K562 (cell line): ENCODE measurements at regions not wholly inside any gene's neighbourhood (a gene's known extent, or its start where the extent isn't known, plus 50 kb on each side); places are given as distances from the start of the nearest gene placed in this dataset.

Experiments used
- ATAC-seq: fragments of 200-7000 bp; cut with Tn5 transposase; 3 replicates; pipeline ENCODE4 v1.9.1; 2020; ENCODE audit warnings: moderate library complexity
- BruUV-seq: library from RNA; stranded (reverse); fragments of 400-500 nt; replicated peaks from 2 replicates; lab custom pipeline; 2021; lab: Mats Ljungman, UMichigan
- CTCF ChIA-PET: fragments of 300-600 bp; formaldehyde crosslinking; extraction: SDS; loops from one replicate; lab custom pipeline; 2021; ENCODE audit warnings: low intra/inter-chr PET ratio; lab: Yijun Ruan, JAX
- POLR2A ChIA-PET: fragments of 300-600, 350-650 bp; sonication (Branson Sonifier 250); formaldehyde crosslinking; extraction: SDS; loops from one replicate; lab custom pipeline; 2021; ENCODE audit warnings: antibody characterized with exemption, inconsistent platforms; lab: Yijun Ruan, JAX
- DNase-seq, 4 experiments: peaks; one replicate each; pipeline versions ENCODE4 v3.0.0 to v3.0.0-alpha.2; 2011 to 2018; ENCODE audit warnings: low spot score in 3 of 4, mixed read lengths in 3 of 4; ENCODE audit errors: extremely low read depth in 1 of 4
- FAIRE-seq: peaks from 2 replicates; lab custom pipeline; 2011; peaks lifted over from hg19 to GRCh38; lab: Jason Lieb, UNC
- H2AFZ ChIP-seq: 2 replicates; pipeline ENCODE4 v1.6.0; 2011; ENCODE audit warnings: low read depth, low read length, control low read depth, inconsistent platforms
- H3K27ac ChIP-seq: fragments of 200-600 bp; 3 replicates; pipeline ENCODE4 v1.8.0; 2011; ENCODE audit warnings: low read depth, mild to moderate bottlenecking, control low read depth, inconsistent platforms, low read length, moderate library complexity, mixed read lengths; ENCODE audit errors: extremely low read depth
- H3K27me3 ChIP-seq, 2 experiments: fragments of 300-600 bp in 1 of 2; 2 replicates in 1 of 2; 3 replicates in 1 of 2; pipeline versions ENCODE4 v1.6.0 to v1.8.0; 2011; ENCODE audit warnings: inconsistent platforms in 2 of 2, low read length in 2 of 2, mild to moderate bottlenecking in 1 of 2, mixed read lengths in 1 of 2, moderate library complexity in 1 of 2; ENCODE audit not compliant: control insufficient read depth in 2 of 2, insufficient read depth in 2 of 2
- H3K36me3 ChIP-seq: fragments of 300-600 bp; 3 replicates; pipeline ENCODE4 v1.8.0; 2011; ENCODE audit warnings: mild to moderate bottlenecking, low read length, inconsistent platforms; ENCODE audit not compliant: control insufficient read depth, insufficient read depth
- H3K4me1 ChIP-seq, 2 experiments: fragments of 200-600 bp in 1 of 2; replicated peaks in 1 of 2; 2 replicates in 1 of 2; 3 replicates in 1 of 2; pipeline versions ENCODE4 v1.5.1 to v1.8.0; 2011; ENCODE audit warnings: inconsistent platforms in 2 of 2, low read length in 2 of 2, mild to moderate bottlenecking in 1 of 2, mixed read lengths in 1 of 2, moderate library complexity in 1 of 2; ENCODE audit not compliant: control insufficient read depth in 2 of 2, insufficient read depth in 2 of 2
- H3K4me2 ChIP-seq: 2 replicates; pipeline ENCODE4 v1.6.1; 2011; ENCODE audit warnings: low read length, control low read depth, inconsistent platforms, mixed read lengths; ENCODE audit not compliant: insufficient read depth
- H3K4me3 ChIP-seq: fragments of 200-600 bp; sonication (generic), shearing (Covaris generic); 2 replicates; pipeline ENCODE4 v1.5.1; 2016; ENCODE audit warnings: control low read depth, inconsistent platforms
- H3K79me2 ChIP-seq: fragments of 200-600 bp; 3 replicates; pipeline ENCODE4 v1.8.0; 2011; ENCODE audit warnings: low read length, inconsistent platforms; ENCODE audit not compliant: control insufficient read depth, insufficient read depth
- H3K9ac ChIP-seq, 2 experiments: 2 replicates each; pipeline versions ENCODE4 v1.6.0 to v1.6.1; 2011; ENCODE audit warnings: low read depth in 2 of 2, low read length in 2 of 2, control low read depth in 1 of 2, inconsistent platforms in 1 of 2, mild to moderate bottlenecking in 1 of 2, mixed read lengths in 1 of 2; ENCODE audit not compliant: insufficient read depth in 1 of 2
- H3K9me1 ChIP-seq: one replicate; pipeline ENCODE4 v1.6.0; 2011; ENCODE audit warnings: inconsistent platforms, mild to moderate bottlenecking, low read length, moderate library complexity; ENCODE audit not compliant: control insufficient read depth, insufficient read depth
- H3K9me3 ChIP-seq: replicated peaks from 2 replicates; pipeline ENCODE4 v1.5.1; 2011; ENCODE audit warnings: low read depth, low read length, inconsistent platforms; ENCODE audit not compliant: control insufficient read depth, insufficient read depth
- H4K20me1 ChIP-seq: replicated peaks from 2 replicates; pipeline ENCODE4 v1.6.1; 2011; ENCODE audit warnings: low read length, inconsistent platforms, mixed read lengths; ENCODE audit not compliant: control insufficient read depth, insufficient read depth
- ARID2 ChIP-seq: fragments of 450-650 bp; IDR thresholded peaks from 2 replicates; pipeline ENCODE4 v1.6.1; 2017; ENCODE audit warnings: antibody characterized with exemption, mild to moderate bottlenecking
- CC2D1A ChIP-seq: fragments of 450-650 bp; IDR thresholded peaks from 2 replicates; pipeline ENCODE4 v1.6.1; 2017; ENCODE audit warnings: mild to moderate bottlenecking
- CHCHD3 ChIP-seq: fragments of 250-450 bp; sonication (Bioruptor Pico); IDR thresholded peaks from 2 replicates; pipeline ENCODE4 v2.1.2; 2022; ENCODE audit warnings: mild to moderate bottlenecking
- DNMT1 ChIP-seq: fragments of 450-650 bp; IDR thresholded peaks from 2 replicates; pipeline ENCODE4 v1.6.1; 2016; ENCODE audit warnings: antibody characterized with exemption, mild to moderate bottlenecking
- FOXA1 ChIP-seq: fragments of 450-650 bp; IDR thresholded peaks from 2 replicates; pipeline ENCODE4 v1.6.1; 2016; ENCODE audit warnings: mild to moderate bottlenecking, borderline replicate concordance
- FUS ChIP-seq: fragments of 200-400 bp; formaldehyde crosslinking; optimal IDR thresholded peaks from 2 replicates; pipeline ENCODE3; 2017; ENCODE audit warnings: low read depth, low read length
- GTF2E2 ChIP-seq: fragments of 200-800 bp; sonication (Bioruptor generic); IDR thresholded peaks from 2 replicates; pipeline ENCODE4 v1.6.1; 2016; ENCODE audit warnings: missing genetic modification characterization, missing compliant biosample characterization
- KLF13 ChIP-seq: fragments of 450-650 bp; IDR thresholded peaks from 2 replicates; pipeline ENCODE4 v1.6.1; 2016; ENCODE audit warnings: missing genetic modification characterization, low read depth, mild to moderate bottlenecking, missing compliant biosample characterization, moderate library complexity, borderline replicate concordance
- MCM2 ChIP-seq: fragments of 450-650 bp; IDR thresholded peaks from 2 replicates; pipeline ENCODE4 v1.6.1; 2017; ENCODE audit warnings: low read depth, mild to moderate bottlenecking
- NCOA6 ChIP-seq: fragments of 450-650 bp; IDR thresholded peaks from 2 replicates; pipeline ENCODE4 v1.6.1; 2017; ENCODE audit warnings: mild to moderate bottlenecking
- POLR3G ChIP-seq: IDR thresholded peaks from 2 replicates; pipeline ENCODE4 v1.6.1; 2011; ENCODE audit not compliant: insufficient read length, insufficient replicate concordance; ENCODE audit errors: extremely low read depth
- SMARCE1 ChIP-seq: fragments of 450-650 bp; IDR thresholded peaks from 2 replicates; pipeline ENCODE4 v1.7.1; 2016; ENCODE audit warnings: mild to moderate bottlenecking
- SREBF1 ChIP-seq: fragments of 150-350 bp; IDR thresholded peaks from 2 replicates; pipeline ENCODE4 v1.6.1; 2014; ENCODE audit warnings: antibody characterized with exemption, low read depth, low read length, borderline replicate concordance
- TRIM28 ChIP-seq: fragments of 450-650 bp; IDR thresholded peaks from 2 replicates; pipeline ENCODE4 v1.6.1; 2017
- ZNF121 ChIP-seq: sonication (generic); formaldehyde crosslinking; conservative IDR thresholded peaks from 2 replicates; pipeline ENCODE4 v1.8.0; 2022; ENCODE audit warnings: missing genetic modification reagents
- ZNF431 ChIP-seq: sonication (generic); formaldehyde crosslinking; IDR thresholded peaks from 2 replicates; pipeline ENCODE4 v1.8.0; 2022; ENCODE audit warnings: mild to moderate bottlenecking, missing genetic modification reagents
- ZNF778 ChIP-seq: fragments of 450-650 bp; formaldehyde crosslinking; IDR thresholded peaks from 2 replicates; pipeline ENCODE4 v1.4.0; 2020; ENCODE audit warnings: mild to moderate bottlenecking, moderate library complexity
- ZSCAN32 ChIP-seq: fragments of 450-650 bp; formaldehyde crosslinking; IDR thresholded peaks from 2 replicates; pipeline ENCODE4 v1.4.0; 2020; ENCODE audit warnings: mild to moderate bottlenecking, moderate library complexity
- WGBS: fragments of 100-300 bp; shearing (Covaris generic); methylation state at CpG from one replicate; pipeline ENCODE4 v1.1.6; 2016; ENCODE audit warnings: low coverage, mixed read lengths; ENCODE audit not compliant: insufficient coverage; ENCODE audit errors: missing lambda C conversion rate; 5-methylcytosine and 5-hydroxymethylcytosine counted together
- in situ Hi-C: fragments of 300-500 bp; cut with MboI; formaldehyde crosslinking; loops from 4 replicates; pipeline ENCODE4 v1.15.0; 2018; ENCODE audit warnings: inconsistent platforms, mixed read lengths
- intact Hi-C: fragments of 100-400 bp; cut with micrococcal nuclease; formaldehyde crosslinking; loops from 2 replicates; pipeline ENCODE4 v1.14.2; 2022
- TF ChIP-seq, protein P1 (sequence below): fragments of 200-800 bp; sonication (Bioruptor generic); IDR thresholded peaks from 2 replicates; pipeline ENCODE4 v1.6.1; 2017; ENCODE audit warnings: missing genetic modification characterization, missing compliant biosample characterization

- 0% methylated on average over 2 of the region's 2 CpGs for WGBS
- CTCF ChIA-PET, result no interaction called here
- no peaks in the 10 kb centered on the region for H3K4me1 ChIP-seq
- ATAC-seq (no peak), FAIRE-seq (no peak), DNase-seq (no peak)
- no peaks in the 10 kb centered on the region for H3K36me3 ChIP-seq
- in situ Hi-C loops, result no loop called here
- no peak overlapping the region for H3K9ac ChIP-seq
- no peaks in the 10 kb centered on the region for H3K27me3 ChIP-seq
- H3K9me1 ChIP-seq, result no peaks in the 10 kb centered on the region
- no peaks in the 10 kb centered on the region for H3K9me3 ChIP-seq
- intact Hi-C loops, result no loop called here
- no peak overlapping the region for H3K4me2 ChIP-seq
- POLR2A ChIA-PET, result interaction anchor here (0.8 kb wide), 1 partner anchor 18 kb away, joined by 4 read pairs; no protein-coding TSS in a partner anchor
- H4K20me1 ChIP-seq, result no peaks in the 10 kb centered on the region
- no peak overlapping the region for H3K27ac ChIP-seq
- no peak overlapping the region for H3K4me3 ChIP-seq
- TF ChIP-seq CHCHD3 (no peak), DNMT1 (no peak), MCM2 (no peak), SREBF1 (no peak), TRIM28 (no peak), SMARCE1 (no peak), FOXA1 (no peak), ZNF778 (no peak), FUS (no peak), POLR3G (no peak), KLF13 (tag) (no peak), ZNF431 (CRISPR knock-in tag) (no peak), CC2D1A (no peak), ZNF121 (CRISPR knock-in tag) (no peak), ZSCAN32 (CRISPR knock-in tag) (no peak), NCOA6 (no peak), GTF2E2 (tag) (no peak), ARID2 (no peak)
- TF ChIP-seq, protein P1, sequence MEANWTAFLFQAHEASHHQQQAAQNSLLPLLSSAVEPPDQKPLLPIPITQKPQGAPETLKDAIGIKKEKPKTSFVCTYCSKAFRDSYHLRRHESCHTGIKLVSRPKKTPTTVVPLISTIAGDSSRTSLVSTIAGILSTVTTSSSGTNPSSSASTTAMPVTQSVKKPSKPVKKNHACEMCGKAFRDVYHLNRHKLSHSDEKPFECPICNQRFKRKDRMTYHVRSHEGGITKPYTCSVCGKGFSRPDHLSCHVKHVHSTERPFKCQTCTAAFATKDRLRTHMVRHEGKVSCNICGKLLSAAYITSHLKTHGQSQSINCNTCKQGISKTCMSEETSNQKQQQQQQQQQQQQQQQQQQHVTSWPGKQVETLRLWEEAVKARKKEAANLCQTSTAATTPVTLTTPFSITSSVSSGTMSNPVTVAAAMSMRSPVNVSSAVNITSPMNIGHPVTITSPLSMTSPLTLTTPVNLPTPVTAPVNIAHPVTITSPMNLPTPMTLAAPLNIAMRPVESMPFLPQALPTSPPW (CRISPR knock-in tag), result no peak
- no peaks in the 10 kb centered on the region for H3K79me2 ChIP-seq
- no peak overlapping the region for H2AFZ ChIP-seq
- BruUV-seq, result no TSS peak
These were observed 982.2 kb upstream of the MAP3K7 start for GRCh38 chr6:91569071-91569470.
